GM10266 (cell line): ENCODE measurements at regions not wholly inside any gene's neighbourhood (a gene's known extent, or its start where the extent isn't known, plus 50 kb on each side); places are given as distances from the start of the nearest gene placed in this dataset.
"Not testable (repeated sequence)": the region's sequence is repeated elsewhere in the genome, so short reads cannot be mapped to it uniquely, and the experiment has no call there.

Experiments
- DNase-seq: peaks from one replicate; pipeline ENCODE4 v3.0.0; 2012; ENCODE audit errors: extremely low spot score
- CTCF ChIP-seq: IDR thresholded peaks from 2 replicates; pipeline ENCODE4 v1.5.1; 2012; ENCODE audit warnings: mild to moderate bottlenecking, low read depth; ENCODE audit not compliant: control insufficient read depth, insufficient read depth; ENCODE audit errors: missing control alignments

DNA sequence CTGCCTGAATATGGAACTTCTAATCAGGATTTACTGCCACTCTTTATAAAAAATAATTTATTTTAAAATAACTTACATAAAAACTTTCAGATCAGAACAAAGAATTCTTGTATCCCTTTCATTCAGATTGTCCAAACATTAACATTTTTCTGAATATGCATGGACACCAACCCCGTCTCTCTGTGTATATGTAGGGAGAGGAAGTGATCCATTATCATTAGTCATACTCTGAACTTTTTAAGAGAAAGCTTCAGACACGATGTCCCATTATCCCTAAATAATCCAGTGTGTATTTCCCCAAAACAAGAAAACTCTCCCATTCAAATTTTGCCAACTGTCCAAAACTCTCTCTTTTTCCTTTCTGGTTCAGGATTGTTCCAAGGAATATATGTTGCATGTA is 122.3 kb upstream of the CXADR start:
- DNase-seq = no peak
- TF ChIP-seq CTCF = no peak

DNA sequence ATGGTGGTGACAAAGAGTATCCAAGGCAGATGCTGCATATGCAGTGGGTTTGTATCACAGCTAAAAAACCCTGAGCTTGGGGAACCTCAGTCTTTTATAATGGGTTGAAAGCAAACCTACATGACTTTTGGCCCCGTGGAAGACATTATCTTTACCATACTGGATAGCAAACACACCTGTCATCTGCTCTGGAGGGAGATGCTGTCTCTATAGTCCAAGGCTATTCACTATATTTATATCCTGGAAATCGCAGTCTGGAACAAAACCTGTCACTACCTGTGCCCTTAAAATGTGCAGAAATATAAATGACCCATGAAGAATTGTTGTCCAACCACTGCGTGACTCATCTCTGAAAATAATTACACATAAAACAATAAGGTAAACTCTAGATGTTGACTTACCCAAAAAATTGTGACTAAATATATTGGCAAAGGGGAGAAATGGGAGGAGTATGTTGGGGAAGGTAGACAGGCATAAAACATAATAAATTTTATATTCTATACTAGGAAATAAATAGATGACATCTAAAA is 121.0 kb upstream of the CXADR start:
- no peak for TF ChIP-seq CTCF
- DNase-seq = no peak

DNA sequence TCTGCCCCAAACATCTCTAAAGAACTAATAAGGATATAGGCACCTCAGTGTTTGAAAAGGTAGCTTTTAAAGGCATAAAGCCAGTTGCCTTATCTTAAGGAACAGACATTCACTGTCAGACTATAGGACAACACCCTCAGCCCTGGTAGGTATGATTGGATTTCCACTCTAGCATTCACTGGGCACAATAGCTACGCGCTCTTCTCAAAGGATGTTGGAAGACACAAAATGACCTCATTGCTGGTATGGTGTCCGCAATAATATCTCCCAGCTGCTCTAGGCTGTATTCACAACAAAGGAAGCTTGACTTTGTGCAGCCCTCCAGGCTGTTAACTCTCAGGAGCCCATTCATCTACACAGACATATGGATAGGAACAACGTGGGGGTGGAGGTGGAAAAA is 119.4 kb upstream of the CXADR start:
- no peak for TF ChIP-seq CTCF
- no peak for DNase-seq

GRCh38 chr21:17396948-17397347 is 115.9 kb upstream of the CXADR start:
- no peak for DNase-seq
- no peak for TF ChIP-seq CTCF

- TF ChIP-seq CTCF = no peak
- DNase-seq = no peak
Observed at GRCh38 chr21:17397703-17398102, 115.1 kb upstream of the CXADR start.

DNA sequence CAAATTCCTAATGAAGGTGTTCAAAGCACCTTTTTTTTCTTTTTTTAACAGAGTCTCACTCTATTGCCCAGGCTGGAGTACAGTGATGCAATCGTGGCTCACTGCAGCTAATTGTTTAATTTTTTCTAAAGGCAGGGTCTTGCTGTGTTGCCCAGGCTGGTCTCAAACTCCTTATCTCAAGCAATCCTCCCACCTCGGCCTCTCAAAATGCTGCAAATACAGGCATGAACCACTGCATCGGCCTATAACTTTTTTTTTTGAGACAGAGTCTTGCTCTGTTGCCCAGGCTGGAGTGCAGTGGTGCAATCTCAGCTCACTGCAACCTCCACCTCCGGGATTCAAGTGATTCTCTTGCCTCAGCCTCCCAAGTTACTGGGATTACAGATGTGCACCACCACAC is 113.9 kb upstream of the CXADR start:
- DNase-seq = not testable (repeated sequence)

DNA sequence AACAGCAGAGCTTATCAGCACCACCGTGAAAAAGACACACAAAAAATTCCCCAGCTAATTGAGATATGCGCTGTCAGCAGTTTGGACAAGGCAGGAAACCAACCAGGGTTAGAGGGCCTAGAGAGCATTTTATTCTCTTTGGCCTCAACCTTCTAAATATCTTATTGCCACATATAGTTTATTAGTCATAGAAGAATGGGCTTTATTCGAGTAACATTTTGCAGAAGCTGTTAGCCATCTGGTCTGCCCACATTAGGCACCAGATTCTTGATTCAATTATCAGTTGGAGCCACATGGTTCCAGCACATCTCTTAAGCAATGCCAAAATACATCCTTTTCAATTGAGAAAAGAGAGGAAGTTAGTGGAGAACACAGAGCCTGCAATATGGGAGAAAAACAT is 109.9 kb upstream of the CXADR start:
- TF ChIP-seq CTCF = no peak
- DNase-seq = no peak

DNA sequence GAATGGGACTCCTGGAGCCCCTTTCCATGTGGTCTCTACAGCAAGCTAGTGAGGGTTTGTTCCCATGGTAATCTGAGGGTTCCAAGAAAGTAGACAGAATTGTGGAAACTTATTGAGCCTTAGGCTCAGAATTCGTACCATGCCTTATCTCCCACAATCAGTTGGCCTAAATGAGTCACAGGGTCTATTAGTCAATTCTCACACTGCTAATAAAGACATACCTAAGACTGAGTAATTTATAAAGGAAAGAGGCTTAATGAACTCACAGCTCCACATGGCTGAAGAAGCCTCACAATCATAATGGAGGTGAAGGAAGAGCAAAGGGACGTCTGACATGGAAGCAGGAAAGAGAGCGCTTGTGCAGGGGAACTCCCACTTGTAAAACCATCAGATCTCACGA is 106.6 kb upstream of the CXADR start:
- TF ChIP-seq CTCF = no peak
- DNase-seq = no peak
